Endodermal cell (in vitro differentiated cells): ENCODE measurements at regions not wholly inside any gene's neighbourhood (a gene's known extent, or its start where the extent isn't known, plus 50 kb on each side); places are given as distances from the start of the nearest gene placed in this dataset.

ENCODE experiments used
- DNase-seq: peaks from one replicate; pipeline ENCODE4 v3.0.0-alpha.2; 2017
- H3K27ac ChIP-seq: 2 replicates; pipeline ENCODE4 v1.5.1; 2013; ENCODE audit warnings: mild to moderate bottlenecking, low read depth, low read length, moderate library complexity
- H3K27me3 ChIP-seq: 2 replicates; pipeline ENCODE4 v1.6.1; 2013; ENCODE audit warnings: mild to moderate bottlenecking, low read length, moderate library complexity; ENCODE audit not compliant: insufficient read depth, control insufficient read depth, poor library complexity, severe bottlenecking
- H3K36me3 ChIP-seq: 2 replicates; pipeline ENCODE4 v1.7.0; 2013; ENCODE audit warnings: mild to moderate bottlenecking, low read length, moderate library complexity; ENCODE audit not compliant: control insufficient read depth, insufficient read depth
- H3K4me1 ChIP-seq: one replicate; pipeline ENCODE4 v1.7.0; 2013; ENCODE audit warnings: low read length; ENCODE audit not compliant: control insufficient read depth, insufficient read depth
- H3K4me3 ChIP-seq: 2 replicates; pipeline ENCODE4 v1.5.1; 2013; ENCODE audit warnings: mild to moderate bottlenecking, low read length, moderate library complexity
- H3K9ac ChIP-seq: 2 replicates; pipeline ENCODE4 v1.6.1; 2013; ENCODE audit warnings: mild to moderate bottlenecking, low read length, moderate library complexity; ENCODE audit not compliant: poor library complexity, severe bottlenecking; ENCODE audit errors: extremely low read depth
- H3K9me3 ChIP-seq: 2 replicates; pipeline ENCODE4 v1.6.1; 2013; ENCODE audit warnings: mild to moderate bottlenecking, low read length, moderate library complexity; ENCODE audit not compliant: control insufficient read depth
- H3K27ac Mint-ChIP-seq: 2 replicates; pipeline ENCODE4 v1.8.0; 2020; ENCODE audit warnings: mixed read lengths
- H3K27me3 Mint-ChIP-seq: 2 replicates; pipeline ENCODE4 v1.8.0; 2021; ENCODE audit warnings: mild to moderate bottlenecking, mixed read lengths; ENCODE audit not compliant: insufficient read depth
- H3K36me3 Mint-ChIP-seq: 2 replicates; pipeline ENCODE4 v1.8.0; 2020; ENCODE audit warnings: low read depth, mixed read lengths
- H3K4me1 Mint-ChIP-seq: 2 replicates; pipeline ENCODE4 v1.8.0; 2020; ENCODE audit warnings: mixed read lengths
- H3K4me3 Mint-ChIP-seq: 2 replicates; pipeline ENCODE4 v1.8.0; 2020; ENCODE audit warnings: mild to moderate bottlenecking, moderate library complexity, mixed read lengths
- H3K9me3 Mint-ChIP-seq: 2 replicates; pipeline ENCODE4 v1.8.0; 2020; ENCODE audit warnings: mild to moderate bottlenecking, mixed read lengths
- WGBS, 2 experiments: methylation state at CpG; one replicate each; pipeline versions ENCODE4 v1.1.5 to v1.1.7; 2013; ENCODE audit warnings: missing lambda C conversion rate in 2 of 2, mixed read lengths in 1 of 2; ENCODE audit not compliant: insufficient coverage in 1 of 2, insufficient read length in 1 of 2; 5-methylcytosine and 5-hydroxymethylcytosine counted together
- TF ChIP-seq, protein P1 (sequence below): fragments of 200-600 bp; sonication (generic); conservative IDR thresholded peaks from 2 replicates; pipeline ENCODE4 v1.5.0; 2021; ENCODE audit warnings: antibody characterized with exemption, mild to moderate bottlenecking

DNA sequence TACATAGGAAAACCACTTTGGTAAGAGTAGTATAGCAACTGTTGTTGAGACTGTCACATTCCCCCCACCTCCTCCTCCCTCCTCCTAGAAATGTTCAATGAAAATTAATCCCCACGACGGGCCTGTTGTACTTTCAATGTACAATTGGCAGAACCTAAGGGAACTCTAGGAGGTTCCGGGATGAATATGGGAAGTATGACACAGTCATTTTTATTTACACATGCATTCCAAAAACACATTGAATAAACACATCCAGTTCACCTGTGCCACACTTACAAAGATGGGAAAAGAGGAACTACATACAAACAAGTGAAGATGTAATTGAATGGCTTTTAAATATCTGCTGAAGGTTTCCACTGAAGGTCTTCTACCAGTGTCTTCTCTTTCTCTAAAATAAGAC is 144.4 kb upstream of the NBPF11 start:
- H3K27ac ChIP-seq = no peak overlapping the region
- no peak for DNase-seq
- H3K4me3 Mint-ChIP-seq = no peak overlapping the region
- H3K9ac ChIP-seq = no peak overlapping the region
- no peaks in the 10 kb centered on the region for H3K27me3 ChIP-seq
- no peaks in the 10 kb centered on the region for H3K9me3 ChIP-seq
- H3K27ac Mint-ChIP-seq = no peak overlapping the region
- no peaks in the 10 kb centered on the region for H3K36me3 ChIP-seq
- no peak overlapping the region for H3K4me3 ChIP-seq
- WGBS, 2 experiments = 90% methylated on average over 3 of the region's 3 CpGs; no CpG with 5 or more reads in 1 of the 2 experiments
- H3K27me3 Mint-ChIP-seq = peaks cover 8% of the 10 kb centered on the region
- no peaks in the 10 kb centered on the region for H3K36me3 Mint-ChIP-seq
- TF ChIP-seq, protein P1, sequence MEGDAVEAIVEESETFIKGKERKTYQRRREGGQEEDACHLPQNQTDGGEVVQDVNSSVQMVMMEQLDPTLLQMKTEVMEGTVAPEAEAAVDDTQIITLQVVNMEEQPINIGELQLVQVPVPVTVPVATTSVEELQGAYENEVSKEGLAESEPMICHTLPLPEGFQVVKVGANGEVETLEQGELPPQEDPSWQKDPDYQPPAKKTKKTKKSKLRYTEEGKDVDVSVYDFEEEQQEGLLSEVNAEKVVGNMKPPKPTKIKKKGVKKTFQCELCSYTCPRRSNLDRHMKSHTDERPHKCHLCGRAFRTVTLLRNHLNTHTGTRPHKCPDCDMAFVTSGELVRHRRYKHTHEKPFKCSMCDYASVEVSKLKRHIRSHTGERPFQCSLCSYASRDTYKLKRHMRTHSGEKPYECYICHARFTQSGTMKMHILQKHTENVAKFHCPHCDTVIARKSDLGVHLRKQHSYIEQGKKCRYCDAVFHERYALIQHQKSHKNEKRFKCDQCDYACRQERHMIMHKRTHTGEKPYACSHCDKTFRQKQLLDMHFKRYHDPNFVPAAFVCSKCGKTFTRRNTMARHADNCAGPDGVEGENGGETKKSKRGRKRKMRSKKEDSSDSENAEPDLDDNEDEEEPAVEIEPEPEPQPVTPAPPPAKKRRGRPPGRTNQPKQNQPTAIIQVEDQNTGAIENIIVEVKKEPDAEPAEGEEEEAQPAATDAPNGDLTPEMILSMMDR = no peak
- peaks cover 7% of the 10 kb centered on the region for H3K9me3 Mint-ChIP-seq
- H3K4me1 Mint-ChIP-seq = no peaks in the 10 kb centered on the region
- H3K4me1 ChIP-seq = no peaks in the 10 kb centered on the region

DNA sequence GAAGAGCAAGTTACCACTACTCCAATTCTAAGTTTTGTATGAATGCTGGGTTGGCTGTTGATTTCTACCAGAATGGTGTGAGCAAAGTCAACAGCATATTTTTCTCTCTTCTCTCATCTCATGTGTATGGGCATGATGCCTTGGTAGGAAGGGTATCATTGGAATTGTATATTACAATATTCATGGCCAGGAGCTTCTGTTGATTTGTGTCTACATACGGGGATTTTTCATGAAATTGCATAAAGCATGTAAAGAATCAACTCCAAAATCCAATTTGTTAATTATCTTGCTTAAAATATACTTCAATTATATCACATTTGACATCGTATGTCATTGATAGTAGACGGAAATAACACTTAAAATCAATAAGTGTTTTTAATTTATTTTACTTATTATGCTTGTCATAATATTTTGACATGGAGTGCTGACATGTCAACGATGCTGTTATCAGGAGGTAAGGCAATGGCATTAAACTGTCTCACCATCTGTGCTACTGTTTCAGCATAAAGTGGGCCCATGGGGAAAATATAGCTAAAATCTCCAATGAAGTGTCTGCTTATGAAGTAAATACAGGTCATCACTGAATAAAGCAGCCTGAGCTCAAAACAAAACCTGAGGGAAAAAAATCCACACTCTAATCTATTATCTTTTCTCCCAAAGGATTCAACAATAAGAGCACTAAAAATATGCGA is 142.2 kb upstream of the NBPF11 start:
- TF ChIP-seq, protein P1 = no peak

DNA sequence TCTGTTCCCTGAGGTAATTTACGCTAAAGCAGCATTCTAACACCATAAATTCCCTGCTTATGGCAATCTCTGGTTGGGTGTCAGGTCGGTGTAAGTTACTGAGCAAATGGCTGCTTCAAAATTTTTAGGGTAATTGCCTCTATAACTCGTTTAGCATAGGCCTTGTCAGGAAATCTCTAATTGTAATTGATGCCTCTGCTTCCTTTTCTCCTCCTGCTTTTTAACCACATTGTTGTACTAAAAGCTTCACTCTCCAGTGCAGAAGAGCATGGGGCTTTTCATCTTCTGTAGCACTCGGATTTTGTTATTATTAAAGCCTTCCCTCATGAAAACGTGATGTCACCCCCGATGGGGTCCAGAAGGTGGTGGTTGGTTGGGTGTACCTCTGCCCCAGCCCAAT is 141.6 kb upstream of the NBPF11 start:
- Histone ChIP-seq H3K36me3 (no peaks in the 10 kb centered on the region), H3K4me1 (no peaks in the 10 kb centered on the region), H3K27me3 (peaks cover 5% of the 10 kb centered on the region), H3K27ac (no peak overlapping the region), H3K9me3 (no peaks in the 10 kb centered on the region), H3K4me3 (no peak overlapping the region), H3K9ac (no peak overlapping the region)
- peaks cover 5% of the 10 kb centered on the region for H3K27me3 Mint-ChIP-seq
- no peaks in the 10 kb centered on the region for H3K36me3 Mint-ChIP-seq
- 86 to 94% methylated on average over 2 to 6 of the region's 6 CpGs for WGBS, 2 experiments
- H3K4me1 Mint-ChIP-seq = no peaks in the 10 kb centered on the region
- H3K9me3 Mint-ChIP-seq = peaks cover 7% of the 10 kb centered on the region
- DNase-seq = no peak
- TF ChIP-seq, protein P1 = no peak
- no peak overlapping the region for H3K27ac Mint-ChIP-seq
- H3K4me3 Mint-ChIP-seq = no peak overlapping the region

More for the DNA sequence above, 142.2 kb upstream of the NBPF11 start:
- no peaks in the 10 kb centered on the region for H3K36me3 Mint-ChIP-seq
- 90 to 91% methylated on average over 1 to 3 of the region's 5 CpGs for WGBS, 2 experiments
- Histone ChIP-seq H3K9ac (no peak overlapping the region), H3K27me3 (peaks cover 4% of the 10 kb centered on the region), H3K36me3 (no peaks in the 10 kb centered on the region), H3K9me3 (no peaks in the 10 kb centered on the region), H3K4me1 (no peaks in the 10 kb centered on the region), H3K27ac (no peak overlapping the region), H3K4me3 (no peak overlapping the region)
- peaks cover 5% of the 10 kb centered on the region for H3K27me3 Mint-ChIP-seq
- H3K4me3 Mint-ChIP-seq = no peak overlapping the region
- no peak for DNase-seq
- no peaks in the 10 kb centered on the region for H3K4me1 Mint-ChIP-seq
- peaks cover 7% of the 10 kb centered on the region for H3K9me3 Mint-ChIP-seq
- H3K27ac Mint-ChIP-seq = no peak overlapping the region
